NCI-H2107 treated with DMSO at 0.1 percent for 48 hours (cell line): ENCODE measurements at regions not wholly inside any gene's neighbourhood (a gene's known extent, or its start where the extent isn't known, plus 50 kb on each side); places are given as distances from the start of the nearest gene placed in this dataset.
A peak's percentile ranks its signal among the peaks of the same experiment; 100 is the strongest.
"Not testable (repeated sequence)": the region's sequence is repeated elsewhere in the genome, so short reads cannot be mapped to it uniquely, and the experiment has no call there.

Experiments used
- DNase-seq: peaks from one replicate; lab custom pipeline; 2025; ENCODE audit not compliant: unreplicated experiment; lab: John Stamatoyannopoulos, UW

- DNase-seq, result no peak
Observed at GRCh38 chr6:25150863-25151262, 128.3 kb upstream of the CARMIL1 start.

GRCh38 chr6:25153079-25153478 is 126.1 kb upstream of the CARMIL1 start:
- no peak for DNase-seq

- no peak for DNase-seq
Observed at GRCh38 chr6:25154034-25154596, 125.1 kb upstream of the CARMIL1 start.

GRCh38 chr6:25155211-25155610 is 124.0 kb upstream of the CARMIL1 start:
- no peak for DNase-seq

GRCh38 chr6:25156123-25156522 is 123.1 kb upstream of the CARMIL1 start:
- no peak for DNase-seq

GRCh38 chr6:25157183-25157582 is 122.0 kb upstream of the CARMIL1 start:
- DNase-seq, result no peak

GRCh38 chr6:25157842-25158241 is 121.3 kb upstream of the CARMIL1 start:
- DNase-seq, result no peak

- DNase-seq, result not testable (repeated sequence)
Observed at GRCh38 chr6:25160134-25160533, 119.0 kb upstream of the CARMIL1 start.

GRCh38 chr6:25165177-25165576 is 114.0 kb upstream of the CARMIL1 start:
- no peak for DNase-seq

- no peak for DNase-seq
Observed at GRCh38 chr6:25165800-25166199, 113.4 kb upstream of the CARMIL1 start.

GRCh38 chr6:25166955-25167748 is 112.0 kb upstream of the CARMIL1 start:
- DNase-seq, result peak; percentile 44

GRCh38 chr6:25167961-25168360 is 111.2 kb upstream of the CARMIL1 start:
- DNase-seq, result no peak

GRCh38 chr6:25168637-25169036 is 110.5 kb upstream of the CARMIL1 start:
- no peak for DNase-seq

GRCh38 chr6:25169553-25169952 is 109.6 kb upstream of the CARMIL1 start:
- DNase-seq, result no peak

GRCh38 chr6:25169961-25170360 is 109.2 kb upstream of the CARMIL1 start:
- no peak for DNase-seq

- no peak for DNase-seq
Observed at GRCh38 chr6:25170640-25171039, 108.5 kb upstream of the CARMIL1 start.

- DNase-seq, result no peak
Observed at GRCh38 chr6:25171301-25171700, 107.9 kb upstream of the CARMIL1 start.

GRCh38 chr6:25172819-25173218 is 106.4 kb upstream of the CARMIL1 start:
- no peak for DNase-seq

GRCh38 chr6:25173246-25173645 is 105.9 kb upstream of the CARMIL1 start:
- DNase-seq, result peak; percentile 12

- no peak for DNase-seq
Observed at GRCh38 chr6:25173951-25174474, 105.2 kb upstream of the CARMIL1 start.

- DNase-seq, result no peak
Observed at GRCh38 chr6:25174678-25175077, 104.5 kb upstream of the CARMIL1 start.

- no peak for DNase-seq
Observed at GRCh38 chr6:25175196-25175595, 104.0 kb upstream of the CARMIL1 start.

GRCh38 chr6:25175681-25176080 is 103.5 kb upstream of the CARMIL1 start:
- DNase-seq, result no peak
